ENCODE measurements at regions not wholly inside any gene's neighbourhood (a gene's known extent, or its start where the extent isn't known, plus 50 kb on each side); places are given as distances from the start of the nearest gene placed in this dataset.
"Not testable (repeated sequence)": the region's sequence is repeated elsewhere in the genome, so short reads cannot be mapped to it uniquely, and the experiment has no call there.

GRCh38 chr10:124206616-124207015 is 113.2 kb upstream of the CHST15 start:
- DNase-seq, result no peak

- no peak for DNase-seq
Observed at GRCh38 chr10:124205432-124205831, 112.0 kb upstream of the CHST15 start.

- no peak for DNase-seq
Observed at GRCh38 chr10:124204726-124205125, 111.3 kb upstream of the CHST15 start.

- DNase-seq, result no peak
Observed at GRCh38 chr10:124200011-124200410, 106.6 kb upstream of the CHST15 start.

GRCh38 chr10:124198871-124199270 is 105.5 kb upstream of the CHST15 start:
- no peak for DNase-seq

GRCh38 chr10:124198125-124198501 is 104.7 kb upstream of the CHST15 start:
- DNase-seq, result no peak

- no peak for DNase-seq
Observed at GRCh38 chr10:124197371-124198124, 104.2 kb upstream of the CHST15 start.

- DNase-seq, result no peak
Observed at GRCh38 chr10:124196659-124197058, 103.3 kb upstream of the CHST15 start.

- DNase-seq, result no peak
Observed at GRCh38 chr10:124194199-124194824, 100.9 kb upstream of the CHST15 start.

- no peak for DNase-seq
Observed at GRCh38 chr10:124193309-124193696, 99.9 kb upstream of the CHST15 start.

- not testable (repeated sequence) for DNase-seq
Observed at GRCh38 chr10:124192664-124193308, 99.4 kb upstream of the CHST15 start.

- DNase-seq, result not testable (repeated sequence)
Observed at GRCh38 chr10:124190476-124190875, 97.1 kb upstream of the CHST15 start.

- DNase-seq, result no peak
Observed at GRCh38 chr10:124186956-124187355, 93.6 kb upstream of the CHST15 start.

- no peak for DNase-seq
Observed at GRCh38 chr10:124185084-124185483, 91.7 kb upstream of the CHST15 start.

GRCh38 chr10:124184208-124184830 is 90.9 kb upstream of the CHST15 start:
- no peak for DNase-seq

GRCh38 chr10:124183617-124184016 is 90.2 kb upstream of the CHST15 start:
- no peak for DNase-seq

- DNase-seq, result no peak
Observed at GRCh38 chr10:124182088-124182541, 88.7 kb upstream of the CHST15 start.

GRCh38 chr10:124181656-124182055 is 88.3 kb upstream of the CHST15 start:
- DNase-seq, result no peak

GRCh38 chr10:124180947-124181549 is 87.7 kb upstream of the CHST15 start:
- DNase-seq, result no peak

- no peak for DNase-seq
Observed at GRCh38 chr10:124180044-124180745, 86.8 kb upstream of the CHST15 start.

GRCh38 chr10:124179308-124180043 is 86.1 kb upstream of the CHST15 start:
- DNase-seq, result no peak

- no peak for DNase-seq
Observed at GRCh38 chr10:124177180-124177518, 83.8 kb upstream of the CHST15 start.

Measured in NCI-H1436 (cell line).